Activated naive CD4-positive, alpha-beta T cell treated with anti-CD3 and anti-CD28 coated beads for 36 hours (primary cell): ENCODE measurements at regions not wholly inside any gene's neighbourhood (a gene's known extent, or its start where the extent isn't known, plus 50 kb on each side); places are given as distances from the start of the nearest gene placed in this dataset.
A peak's percentile ranks its signal among the peaks of the same experiment; 100 is the strongest.

Source experiments
- CTCF ChIA-PET: fragments of 350-600 bp; sonication (Branson Sonifier 250); formaldehyde crosslinking; loops from one replicate; lab custom pipeline; 2021; ENCODE audit warnings: antibody characterized with exemption; lab: Charles Lee
- DNase-seq: peaks from one replicate; pipeline ENCODE4 v3.0.0-alpha.2; 2020
- H3K27ac Mint-ChIP-seq: one replicate; pipeline ENCODE4 v1.8.0; 2021; ENCODE audit warnings: mild to moderate bottlenecking, mixed read lengths
- H3K27me3 Mint-ChIP-seq: one replicate; pipeline ENCODE4 v1.8.0; 2021; ENCODE audit warnings: low read depth, mixed read lengths
- H3K36me3 Mint-ChIP-seq: one replicate; pipeline ENCODE4 v1.8.0; 2021; ENCODE audit warnings: low read depth, mixed read lengths
- H3K4me1 Mint-ChIP-seq: one replicate; pipeline ENCODE4 v1.8.0; 2021; ENCODE audit warnings: low read depth, mixed read lengths
- H3K4me3 Mint-ChIP-seq: one replicate; pipeline ENCODE4 v1.8.0; 2021; ENCODE audit warnings: mild to moderate bottlenecking, moderate library complexity, mixed read lengths
- H3K9me3 Mint-ChIP-seq: one replicate; pipeline ENCODE4 v1.8.0; 2021; ENCODE audit warnings: mixed read lengths
- intact Hi-C: fragments of 100-400 bp; cut with micrococcal nuclease; formaldehyde crosslinking; loops from one replicate; pipeline ENCODE4 v1.15.1; 2023

DNA sequence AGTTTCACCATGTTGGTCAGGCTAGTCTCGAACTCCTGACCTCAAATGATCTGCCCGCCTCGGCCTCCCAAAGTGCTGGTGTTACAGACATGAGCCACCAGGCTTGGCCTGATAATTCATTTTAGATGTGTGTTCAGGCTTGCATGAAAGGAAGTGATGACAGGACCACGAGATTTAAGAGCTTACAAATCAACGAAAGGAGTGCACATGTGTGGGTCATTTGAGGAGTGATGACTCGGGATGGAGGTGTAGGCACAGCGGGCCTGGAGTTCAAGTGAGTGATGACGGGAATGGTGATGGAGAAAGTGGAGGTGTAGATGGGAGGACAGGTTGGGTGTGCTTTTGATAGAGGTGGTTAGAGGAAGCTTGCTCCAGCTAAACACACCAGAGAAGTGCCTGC is 742.4 kb downstream of the GALR1 start:
- intact Hi-C loops = no loop called here
- Mint-ChIP-seq H3K36me3 (no peaks in the 10 kb centered on the region), H3K4me1 (no peaks in the 10 kb centered on the region)

DNA sequence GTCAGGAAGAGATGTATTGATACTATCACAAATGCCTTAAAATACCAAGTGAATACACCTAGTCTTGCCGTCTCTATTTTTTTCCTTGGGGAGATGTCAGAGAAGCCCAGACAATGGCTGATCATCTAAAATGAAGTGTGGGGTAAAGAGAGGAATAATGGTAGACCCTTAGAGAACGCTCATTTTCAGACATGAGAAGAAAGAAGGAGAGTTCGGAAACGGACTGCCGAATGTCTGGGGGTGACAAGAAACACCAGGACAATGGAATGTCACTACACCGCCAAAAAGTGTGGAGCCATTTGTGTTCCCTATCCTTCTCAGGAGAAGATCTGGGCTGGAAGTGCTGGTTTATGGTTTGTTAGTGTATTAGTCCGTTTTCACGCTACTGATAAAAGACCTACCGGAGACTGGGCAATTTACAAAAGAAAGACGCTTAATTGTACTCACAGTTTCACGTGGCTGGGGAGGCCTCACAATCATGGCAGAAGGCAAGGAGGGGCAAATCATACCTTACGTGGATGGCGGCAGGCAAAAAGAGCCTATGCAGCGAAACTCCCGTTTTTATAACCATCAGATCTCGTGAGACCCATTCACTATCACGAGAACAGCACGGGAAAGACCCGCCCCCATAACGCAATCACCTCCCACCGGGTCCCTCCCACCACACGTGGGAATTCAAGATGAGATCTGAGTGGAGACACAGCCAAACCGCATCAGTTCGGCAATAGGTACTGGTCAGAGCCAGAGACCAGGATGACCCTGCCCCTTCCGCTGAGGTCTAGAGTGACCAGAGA is 743.7 kb downstream of the GALR1 start:
- intact Hi-C loops = no loop called here
- H3K9me3 Mint-ChIP-seq = no peaks in the 10 kb centered on the region
- CTCF ChIA-PET = no interaction called here
- DNase-seq = no peak
- H3K27me3 Mint-ChIP-seq = no peaks in the 10 kb centered on the region
- H3K36me3 Mint-ChIP-seq = no peaks in the 10 kb centered on the region
- H3K4me1 Mint-ChIP-seq = no peaks in the 10 kb centered on the region
- H3K27ac Mint-ChIP-seq = no peak overlapping the region
- no peak overlapping the region for H3K4me3 Mint-ChIP-seq

More for the DNA sequence above, 742.4 kb downstream of the GALR1 start:
- Mint-ChIP-seq H3K27ac (no peak overlapping the region), H3K27me3 (no peaks in the 10 kb centered on the region), H3K4me3 (no peak overlapping the region), H3K9me3 (no peaks in the 10 kb centered on the region)
- CTCF ChIA-PET = no interaction called here
- DNase-seq = no peak

DNA sequence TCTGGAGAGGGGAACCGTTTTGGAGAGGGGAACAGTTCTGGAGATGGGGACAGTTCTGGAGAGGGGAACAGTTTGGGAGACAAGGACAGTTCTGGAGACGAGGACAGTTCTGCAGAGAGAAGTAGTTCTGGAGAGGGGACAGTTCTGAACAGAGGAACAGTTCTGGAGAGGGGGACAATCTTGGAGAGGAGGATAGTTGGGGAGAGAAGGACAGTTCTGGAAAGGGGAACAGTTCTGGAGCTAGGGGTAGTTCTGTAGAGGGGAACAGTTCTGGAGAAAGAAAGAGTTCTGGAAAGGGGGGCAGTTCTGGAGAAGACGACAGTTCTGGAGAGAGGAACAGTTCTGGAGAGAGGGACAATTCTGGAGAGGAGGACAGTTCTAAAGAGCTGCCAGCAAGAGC is 745.9 kb downstream of the GALR1 start:
- H3K4me3 Mint-ChIP-seq = no peak overlapping the region
- no peak overlapping the region for H3K27ac Mint-ChIP-seq
- no peak for DNase-seq
- no peaks in the 10 kb centered on the region for H3K9me3 Mint-ChIP-seq
- intact Hi-C loops = no loop called here
- H3K36me3 Mint-ChIP-seq = no peaks in the 10 kb centered on the region
- no peaks in the 10 kb centered on the region for H3K4me1 Mint-ChIP-seq
- no peaks in the 10 kb centered on the region for H3K27me3 Mint-ChIP-seq
- CTCF ChIA-PET = no interaction called here

DNA sequence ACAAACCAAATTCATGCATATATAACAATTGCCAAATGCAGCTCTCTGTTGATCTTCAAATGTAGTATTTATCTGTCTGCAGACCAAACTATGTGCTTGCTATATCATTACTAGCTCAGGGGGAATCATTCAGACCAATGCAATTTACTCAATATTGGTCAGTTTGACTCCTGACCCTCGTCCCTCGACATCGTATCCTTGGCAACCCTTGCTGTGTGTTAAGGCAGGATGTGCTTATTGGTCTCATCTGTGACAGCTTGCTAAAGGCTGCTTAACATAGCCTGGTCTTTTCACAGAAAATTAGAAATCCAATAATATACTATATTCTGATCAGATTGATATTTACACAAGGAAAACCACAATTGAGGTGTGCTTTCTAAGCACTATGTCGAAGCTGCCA is 747.1 kb downstream of the GALR1 start:
- Mint-ChIP-seq H3K36me3 (no peaks in the 10 kb centered on the region), H3K9me3 (peaks cover 6% of the 10 kb centered on the region), H3K4me3 (no peak overlapping the region), H3K4me1 (no peaks in the 10 kb centered on the region), H3K27ac (no peak overlapping the region), H3K27me3 (no peaks in the 10 kb centered on the region)
- intact Hi-C loops = no loop called here
- no peak for DNase-seq
- CTCF ChIA-PET = no interaction called here

DNA sequence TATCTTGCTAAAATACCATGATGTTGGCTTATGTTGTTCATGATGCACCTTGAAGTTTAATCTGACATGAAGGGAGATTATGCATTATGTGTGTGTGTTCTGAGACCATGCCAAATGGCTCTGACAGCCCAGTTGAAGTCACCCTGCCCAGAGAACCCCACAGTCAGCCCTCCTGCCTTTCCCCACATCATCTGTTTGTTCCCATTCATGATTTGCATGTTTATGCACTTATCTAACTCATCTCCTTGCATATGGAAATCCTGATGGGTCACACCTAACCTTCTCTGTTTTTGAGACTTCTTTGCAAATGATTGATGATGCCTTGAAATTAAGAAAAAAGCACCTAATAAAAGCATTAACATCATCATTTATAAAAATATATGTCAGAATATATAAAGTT is 752.2 kb downstream of the GALR1 start:
- peaks cover 9% of the 10 kb centered on the region for H3K27me3 Mint-ChIP-seq
- H3K4me1 Mint-ChIP-seq = no peaks in the 10 kb centered on the region
- intact Hi-C loops = no loop called here
- no peak for DNase-seq
- H3K27ac Mint-ChIP-seq = no peak overlapping the region
- peaks cover 8% of the 10 kb centered on the region for H3K9me3 Mint-ChIP-seq
- H3K36me3 Mint-ChIP-seq = no peaks in the 10 kb centered on the region
- CTCF ChIA-PET = no interaction called here
- no peak overlapping the region for H3K4me3 Mint-ChIP-seq

DNA sequence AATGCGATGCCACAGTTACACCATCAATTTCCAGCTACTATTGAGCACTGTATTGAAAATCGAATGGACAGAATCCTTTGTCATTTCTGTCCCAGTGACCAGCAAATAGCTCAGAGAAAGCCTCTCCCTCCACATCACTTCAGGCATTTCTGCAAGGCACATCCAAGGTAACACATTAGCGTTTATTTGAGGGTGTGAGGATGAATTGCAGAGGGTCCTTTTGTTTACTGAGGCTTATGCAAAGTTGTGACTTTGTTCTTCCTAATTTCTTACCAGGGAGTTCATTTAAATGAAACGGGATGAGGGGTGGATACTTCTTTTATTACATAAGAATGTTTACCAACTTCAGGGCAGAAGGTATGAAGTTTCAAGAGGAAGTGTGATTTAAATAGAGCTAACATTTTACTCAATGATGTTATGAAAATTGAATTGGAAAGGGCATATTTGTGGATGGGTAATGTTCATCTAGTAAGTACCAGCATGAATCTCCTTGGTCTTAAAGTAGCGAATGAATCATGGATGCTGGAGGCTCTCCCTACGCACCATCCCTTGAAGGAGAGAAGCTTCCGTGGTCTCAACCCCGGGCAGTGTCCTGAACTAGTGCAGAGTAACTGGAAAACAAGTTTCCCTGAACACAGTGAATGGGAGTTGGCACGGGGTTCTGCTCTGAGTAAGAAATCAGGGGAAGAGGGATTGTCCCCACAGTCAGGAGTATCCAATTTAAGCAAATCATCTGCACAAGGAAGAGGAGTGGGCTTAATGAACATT is 756.5 kb downstream of the GALR1 start:
- Mint-ChIP-seq H3K4me3 (no peak overlapping the region), H3K27me3 (peaks cover 15% of the 10 kb centered on the region), H3K36me3 (no peaks in the 10 kb centered on the region), H3K27ac (no peak overlapping the region), H3K9me3 (peaks cover 12% of the 10 kb centered on the region), H3K4me1 (no peaks in the 10 kb centered on the region)
- intact Hi-C loops = no loop called here
- CTCF ChIA-PET = no interaction called here
- DNase-seq = no peak

DNA sequence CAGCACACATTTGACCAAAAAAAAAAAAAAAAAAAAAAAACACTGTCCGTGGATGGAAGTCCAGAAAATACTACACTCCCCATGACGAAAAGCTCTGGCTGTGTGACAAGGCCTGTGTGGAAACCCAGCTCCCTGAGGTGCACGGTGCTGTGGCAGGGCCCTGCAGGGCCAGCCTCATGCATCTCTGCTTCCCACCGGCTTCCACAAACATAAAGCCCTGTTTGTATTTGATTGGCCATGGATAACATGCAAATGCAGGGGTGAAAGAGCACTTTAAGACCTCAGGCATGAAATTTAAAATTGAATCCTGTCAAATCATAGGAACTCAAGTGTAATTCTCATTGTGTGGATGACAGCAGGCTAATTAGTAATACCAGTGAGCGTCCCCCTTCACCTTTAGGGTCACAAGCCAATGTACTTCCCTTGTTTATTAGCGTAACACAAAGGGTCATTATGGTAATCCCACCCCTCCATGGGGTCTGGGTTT is 757.2 kb downstream of the GALR1 start:
- Mint-ChIP-seq H3K4me3 (no peak overlapping the region), H3K4me1 (no peaks in the 10 kb centered on the region), H3K27me3 (peaks cover 15% of the 10 kb centered on the region), H3K27ac (no peak overlapping the region), H3K36me3 (no peaks in the 10 kb centered on the region), H3K9me3 (peaks cover 7% of the 10 kb centered on the region)
- DNase-seq = no peak
- CTCF ChIA-PET = no interaction called here
- intact Hi-C loops = no loop called here

DNA sequence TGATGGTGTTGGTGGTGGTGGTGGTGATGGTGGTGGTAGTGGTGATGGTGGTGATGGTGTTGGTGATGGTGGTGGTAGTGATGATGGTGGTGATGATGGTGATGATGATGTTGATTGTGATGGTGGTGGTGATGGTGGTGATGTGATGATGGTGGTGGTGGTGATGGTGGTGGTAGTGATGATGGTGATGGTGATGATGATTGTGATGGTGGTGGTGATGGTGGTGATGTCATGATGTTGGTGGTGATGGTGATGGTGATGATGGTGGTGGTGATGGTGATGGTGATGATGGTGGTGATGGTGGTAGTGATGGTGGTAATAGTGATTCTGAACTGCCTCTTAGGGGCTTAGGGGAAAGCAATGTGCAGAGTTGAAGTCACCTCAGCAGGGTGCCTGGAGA is 760.7 kb downstream of the GALR1 start:
- intact Hi-C loops = no loop called here
- Mint-ChIP-seq H3K9me3 (peaks cover 6% of the 10 kb centered on the region), H3K36me3 (no peaks in the 10 kb centered on the region), H3K27me3 (peaks cover 16% of the 10 kb centered on the region), H3K27ac (no peak overlapping the region), H3K4me1 (no peaks in the 10 kb centered on the region), H3K4me3 (no peak overlapping the region)
- no peak for DNase-seq
- CTCF ChIA-PET = no interaction called here

DNA sequence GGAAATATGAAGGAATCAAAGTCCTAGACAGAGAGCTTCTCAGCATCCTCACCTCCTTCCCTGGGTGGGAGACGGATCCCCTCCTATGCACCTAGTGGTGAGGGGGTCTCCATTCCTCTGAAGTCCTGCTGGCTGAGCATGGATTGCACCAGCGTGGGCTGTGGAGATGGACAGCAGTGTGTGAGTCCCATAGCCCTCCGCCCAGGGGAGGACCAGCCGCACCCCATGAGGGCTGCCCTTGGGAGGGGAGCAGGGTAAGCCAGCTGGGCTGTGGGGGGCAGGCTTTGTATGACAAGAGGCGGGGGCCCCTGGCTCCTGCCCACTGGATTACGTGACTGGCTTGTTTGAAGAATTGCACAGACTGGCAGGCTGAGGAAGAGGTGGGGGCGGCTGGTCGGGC is 768.2 kb downstream of the GALR1 start:
- Mint-ChIP-seq H3K4me1 (no peaks in the 10 kb centered on the region), H3K9me3 (no peaks in the 10 kb centered on the region), H3K27ac (no peak overlapping the region), H3K27me3 (peaks cover 2% of the 10 kb centered on the region), H3K36me3 (no peaks in the 10 kb centered on the region), H3K4me3 (no peak overlapping the region)
- CTCF ChIA-PET = no interaction called here
- no peak for DNase-seq
- intact Hi-C loops = no loop called here

DNA sequence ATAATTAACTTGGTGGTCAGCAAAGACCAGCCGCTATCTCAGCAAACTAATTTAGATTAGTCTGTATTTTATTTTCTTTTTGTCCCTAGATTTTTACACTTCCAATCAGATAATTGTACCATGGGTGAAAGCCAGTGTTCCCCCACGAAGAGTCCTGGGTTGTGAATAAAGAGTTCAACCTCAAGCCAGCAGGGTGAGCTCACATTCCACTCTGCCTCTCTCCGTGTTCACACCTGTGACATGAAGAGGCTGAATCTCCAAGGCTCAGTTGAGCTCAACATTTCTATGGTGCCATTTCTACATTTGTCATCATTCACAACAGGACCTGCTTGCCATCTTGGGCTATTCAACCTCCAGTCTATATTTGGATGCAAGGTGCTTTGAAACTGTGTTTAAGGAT is 771.5 kb downstream of the GALR1 start:
- H3K27me3 Mint-ChIP-seq = no peaks in the 10 kb centered on the region
- CTCF ChIA-PET = no interaction called here
- H3K4me1 Mint-ChIP-seq = no peaks in the 10 kb centered on the region
- no peaks in the 10 kb centered on the region for H3K36me3 Mint-ChIP-seq
- peak; percentile 4 for DNase-seq
- H3K27ac Mint-ChIP-seq = no peak overlapping the region
- no peak overlapping the region for H3K4me3 Mint-ChIP-seq
- intact Hi-C loops = no loop called here
- H3K9me3 Mint-ChIP-seq = no peaks in the 10 kb centered on the region

DNA sequence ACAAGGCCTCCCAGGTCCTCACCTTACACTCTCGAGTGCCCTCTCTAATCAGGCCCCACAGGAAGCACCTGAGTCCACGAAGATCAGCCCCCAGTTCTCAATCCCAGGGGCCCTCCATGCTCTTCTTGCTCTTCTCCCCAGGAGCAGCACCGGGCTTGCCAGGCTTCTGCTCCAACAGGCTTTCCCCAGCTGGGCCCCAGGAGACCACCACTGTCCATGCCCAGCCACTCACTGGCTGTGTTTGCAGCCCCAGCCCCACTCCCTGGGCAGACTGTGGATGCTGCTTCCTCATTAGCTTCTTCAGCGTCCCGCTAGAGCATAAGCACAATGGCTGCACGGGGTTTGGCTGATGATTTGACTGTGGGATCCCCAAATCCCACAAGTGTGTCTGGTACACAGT is 781.9 kb downstream of the GALR1 start:
- no peaks in the 10 kb centered on the region for H3K36me3 Mint-ChIP-seq
- DNase-seq = no peak
- no peaks in the 10 kb centered on the region for H3K9me3 Mint-ChIP-seq
- H3K27me3 Mint-ChIP-seq = no peaks in the 10 kb centered on the region
- CTCF ChIA-PET = no interaction called here
- H3K4me3 Mint-ChIP-seq = no peak overlapping the region
- intact Hi-C loops = no loop called here
- H3K4me1 Mint-ChIP-seq = no peaks in the 10 kb centered on the region
- no peak overlapping the region for H3K27ac Mint-ChIP-seq

DNA sequence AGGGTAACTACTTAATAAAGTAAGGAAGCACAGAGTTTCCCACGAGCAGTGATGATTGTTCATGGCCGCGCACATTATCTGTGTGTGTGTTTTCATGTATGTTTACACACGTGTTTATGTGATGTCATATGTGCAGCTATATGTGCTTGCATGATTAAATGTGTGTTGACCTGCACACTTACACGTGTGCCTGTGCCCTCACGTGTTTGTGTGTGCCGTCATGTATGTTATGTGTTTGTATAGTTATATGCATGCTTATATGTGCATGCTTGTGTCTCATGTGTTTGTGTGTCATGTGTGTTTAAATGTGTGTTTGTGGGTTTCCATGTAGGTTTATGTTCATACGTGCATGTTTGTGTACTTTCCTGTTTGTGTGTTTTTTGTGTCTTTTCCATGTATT is 782.3 kb downstream of the GALR1 start:
- H3K4me3 Mint-ChIP-seq = no peak overlapping the region
- no peaks in the 10 kb centered on the region for H3K36me3 Mint-ChIP-seq
- no peaks in the 10 kb centered on the region for H3K9me3 Mint-ChIP-seq
- intact Hi-C loops = no loop called here
- no peak overlapping the region for H3K27ac Mint-ChIP-seq
- no peaks in the 10 kb centered on the region for H3K27me3 Mint-ChIP-seq
- DNase-seq = no peak
- no peaks in the 10 kb centered on the region for H3K4me1 Mint-ChIP-seq
- CTCF ChIA-PET = no interaction called here

DNA sequence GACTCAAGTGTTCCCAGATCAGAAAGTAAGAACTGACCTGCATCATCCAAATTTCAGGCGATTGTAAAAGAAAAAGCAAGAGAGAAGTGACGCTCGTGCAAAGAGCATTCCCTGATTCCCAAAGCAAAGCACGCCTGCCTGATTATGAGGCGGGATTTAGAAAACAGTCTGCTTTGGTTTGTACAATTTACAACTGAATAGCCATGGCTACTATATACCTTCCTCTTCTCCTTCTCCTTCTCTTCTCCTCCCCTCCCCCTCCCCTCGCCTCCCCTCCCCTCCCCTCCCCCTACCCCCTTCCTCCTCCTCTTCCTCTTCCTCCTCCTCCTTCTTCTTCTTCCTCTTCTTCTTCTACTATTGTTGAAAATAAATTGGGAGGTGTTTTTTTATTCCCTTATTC is 782.9 kb downstream of the GALR1 start:
- intact Hi-C loops = no loop called here
- no peaks in the 10 kb centered on the region for H3K9me3 Mint-ChIP-seq
- H3K27me3 Mint-ChIP-seq = no peaks in the 10 kb centered on the region
- CTCF ChIA-PET = no interaction called here
- H3K4me1 Mint-ChIP-seq = no peaks in the 10 kb centered on the region
- no peaks in the 10 kb centered on the region for H3K36me3 Mint-ChIP-seq
- no peak for DNase-seq
- no peak overlapping the region for H3K27ac Mint-ChIP-seq
- no peak overlapping the region for H3K4me3 Mint-ChIP-seq
